GM18508 (cell line): ENCODE measurements at regions not wholly inside any gene's neighbourhood (a gene's known extent, or its start where the extent isn't known, plus 50 kb on each side); places are given as distances from the start of the nearest gene placed in this dataset.

Experiments used
- ATAC-seq: cut with Tn5 transposase; IDR thresholded peaks from one replicate; pipeline ENCODE4 v1.9.1; 2021; ENCODE audit warnings: moderate number of reproducible peaks; ENCODE audit not compliant: insufficient read depth, unreplicated experiment

DNA sequence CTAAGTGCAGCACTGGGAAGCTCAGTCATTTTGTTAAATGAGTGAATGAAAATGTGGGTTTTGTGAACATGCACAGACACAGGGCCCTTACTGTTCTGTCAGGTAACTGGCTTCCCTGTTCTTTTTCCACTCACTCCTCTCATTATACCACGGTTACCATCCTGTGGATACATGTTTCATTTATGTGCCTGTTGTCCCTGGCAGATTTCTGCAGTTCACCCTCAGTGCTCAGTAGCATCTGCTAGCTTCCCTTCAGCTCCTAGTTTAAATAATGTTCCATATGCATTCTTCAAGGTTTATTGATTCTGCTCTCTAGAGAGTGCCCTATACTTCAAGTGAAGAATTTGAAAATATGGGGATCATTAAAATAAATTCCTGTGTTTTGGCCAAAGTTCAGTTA lies 1634.3 kb upstream of the ADGRL3 start:
- ATAC-seq: no peak

GRCh38 chr4:59570860-59571476 lies 1629.2 kb upstream of the ADGRL3 start:
- ATAC-seq: peak; percentile 62

- ATAC-seq: no peak
These were observed 1628.2 kb upstream of the ADGRL3 start for GRCh38 chr4:59571805-59572430.

DNA sequence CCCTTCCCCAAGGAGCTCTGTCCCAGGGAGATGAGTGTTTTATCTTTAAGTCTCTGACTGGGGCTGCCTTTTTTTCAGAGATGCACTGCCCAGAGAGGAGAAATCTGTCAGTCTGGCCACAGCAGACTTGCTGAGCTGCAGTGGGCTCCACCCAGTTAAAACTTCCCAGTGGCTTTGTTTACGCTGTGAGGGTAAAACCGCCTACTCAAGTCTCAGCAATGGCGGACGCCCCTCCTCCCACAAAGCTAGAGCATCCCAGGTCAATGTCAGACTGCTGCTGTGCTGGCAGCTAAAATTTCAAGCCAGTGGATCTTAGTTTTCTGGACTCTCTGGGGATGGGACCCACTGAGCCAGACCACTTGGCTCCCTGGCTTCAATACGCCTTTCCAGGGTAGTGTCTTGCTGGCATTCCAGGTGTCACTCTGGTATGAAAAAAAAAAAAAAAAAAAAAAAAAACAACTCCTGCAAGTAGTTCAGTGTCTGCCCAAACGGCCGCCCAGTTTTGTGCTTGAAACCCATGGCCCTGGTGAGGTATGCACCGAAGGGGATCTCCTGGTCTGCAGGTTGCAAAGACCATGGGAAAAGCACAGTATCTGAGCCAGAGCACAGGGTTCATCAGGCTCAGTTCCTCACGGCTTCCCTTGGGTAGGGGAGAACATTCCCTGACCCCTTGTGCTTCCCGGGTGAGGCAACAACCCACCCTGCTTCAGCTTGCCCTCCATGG lies 1616.1 kb upstream of the ADGRL3 start:
- ATAC-seq: no peak

DNA sequence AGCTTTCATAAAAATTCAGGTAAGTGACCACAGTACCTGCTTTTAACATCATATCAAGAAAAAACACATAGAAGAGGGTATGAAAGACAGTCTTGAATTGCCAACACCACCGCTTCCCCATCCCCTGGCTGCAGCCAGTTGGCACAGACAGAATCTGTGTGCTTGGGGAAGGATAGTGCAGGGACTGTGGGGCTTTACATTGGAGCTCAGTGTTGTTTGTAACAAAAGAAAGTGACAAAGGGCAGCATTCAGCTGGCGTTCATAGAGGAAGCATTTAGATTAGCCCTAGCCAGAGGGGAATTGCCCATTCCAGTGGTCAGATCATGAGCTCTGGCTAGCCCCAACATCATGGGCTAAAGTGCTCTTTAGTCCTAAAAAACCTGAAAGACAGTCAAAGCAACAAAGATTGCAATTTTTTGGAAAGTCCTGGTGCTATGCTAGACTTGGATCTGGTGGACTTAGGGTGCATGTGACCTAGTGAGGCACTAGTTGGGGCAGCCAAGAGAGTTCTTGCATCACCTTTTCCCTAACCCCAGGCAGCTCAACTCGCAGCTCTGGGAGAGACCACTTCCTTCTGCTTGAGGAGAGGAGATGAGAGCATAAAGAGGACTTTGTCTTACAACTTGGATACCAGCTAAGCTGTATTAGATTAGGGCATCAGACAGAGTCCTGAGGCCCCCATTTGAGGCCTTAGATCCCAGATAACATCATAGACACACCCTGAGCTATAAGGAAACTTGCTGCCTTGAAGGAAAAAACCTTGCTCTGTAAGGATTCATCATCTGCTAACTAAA lies 1602.4 kb upstream of the ADGRL3 start:
- no peak for ATAC-seq

- no peak for ATAC-seq
These were observed 1601.9 kb upstream of the ADGRL3 start for GRCh38 chr4:59598330-59598618.

DNA sequence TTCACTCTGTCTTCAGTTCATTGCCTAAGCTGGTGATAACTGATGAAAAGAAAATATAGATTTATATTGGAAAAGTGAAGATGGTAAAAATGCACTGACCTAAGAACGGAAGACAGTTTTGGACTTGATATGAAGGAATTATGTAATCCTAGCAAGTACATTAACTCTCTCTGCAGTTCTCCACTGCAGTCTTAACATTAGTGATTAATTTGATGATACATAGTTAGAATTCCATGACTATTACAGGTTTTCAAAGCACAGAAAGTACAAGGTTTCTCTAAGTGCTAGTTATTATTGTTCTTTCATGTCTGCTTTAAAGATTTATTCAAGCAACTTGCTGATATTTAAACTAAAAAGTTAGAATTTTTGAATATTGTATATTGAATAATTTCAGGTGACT lies 1591.7 kb upstream of the ADGRL3 start:
- ATAC-seq: no peak

- ATAC-seq: no peak
These were observed 1587.9 kb upstream of the ADGRL3 start for GRCh38 chr4:59612235-59612634.

DNA sequence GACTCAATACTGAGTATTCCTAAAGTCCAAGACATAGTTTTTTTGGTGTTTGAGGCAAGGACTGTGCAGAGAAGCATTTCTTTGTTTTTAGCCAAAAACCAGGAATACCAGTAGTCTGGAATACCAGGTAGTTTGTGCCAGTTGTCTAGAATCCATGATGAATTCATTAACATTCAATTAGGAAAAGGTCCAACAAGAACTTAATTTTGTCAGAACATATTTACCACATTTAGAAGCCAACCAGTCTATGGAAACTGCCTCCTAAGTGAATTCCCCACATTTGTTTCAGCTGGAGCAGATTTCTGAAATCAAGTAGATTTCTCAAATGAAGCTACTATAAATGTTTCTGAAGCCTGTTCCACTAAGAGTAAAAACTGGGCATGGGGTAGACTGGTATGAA lies 1584.8 kb upstream of the ADGRL3 start:
- ATAC-seq: no peak

DNA sequence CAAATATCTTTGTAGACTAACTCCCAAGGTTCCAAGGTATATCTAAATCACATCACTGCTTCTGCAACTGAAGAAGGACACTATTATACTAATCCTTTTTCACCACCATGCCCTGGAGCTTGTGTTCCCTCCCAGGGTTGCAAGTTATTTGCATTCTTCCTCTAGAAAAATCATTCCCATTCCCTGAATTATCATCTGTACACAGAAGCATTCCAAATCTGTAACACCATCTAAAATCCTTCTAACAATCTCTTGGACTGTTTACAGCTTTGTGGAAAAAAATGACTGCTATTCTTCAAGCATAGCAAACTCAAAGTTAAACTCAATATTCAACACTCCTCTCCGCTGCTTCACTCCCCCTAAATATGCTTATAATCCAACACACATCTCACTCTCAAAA lies 1570.8 kb upstream of the ADGRL3 start:
- no peak for ATAC-seq

DNA sequence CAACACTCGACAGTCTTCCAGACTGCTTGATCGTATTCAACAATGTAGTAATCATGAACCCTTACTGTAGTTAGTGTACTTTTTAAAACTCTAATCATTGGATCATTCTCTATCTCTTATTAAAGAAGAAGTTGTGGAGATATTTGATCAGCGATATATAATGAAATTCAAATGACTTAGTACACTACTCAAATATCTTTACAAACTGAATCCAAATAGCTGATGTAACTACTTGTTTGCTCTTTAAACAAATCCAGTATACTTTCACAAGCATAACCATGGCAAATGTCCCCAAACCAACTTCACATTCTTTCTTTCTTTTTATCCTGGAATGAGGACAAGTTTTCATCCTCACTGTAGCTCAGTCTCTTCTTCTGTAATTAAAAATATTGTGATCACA lies 1569.9 kb upstream of the ADGRL3 start:
- no peak for ATAC-seq

GRCh38 chr4:59630922-59631321 lies 1569.2 kb upstream of the ADGRL3 start:
- no peak for ATAC-seq

- no peak for ATAC-seq
These were observed 1562.5 kb upstream of the ADGRL3 start for GRCh38 chr4:59637596-59637995.

DNA sequence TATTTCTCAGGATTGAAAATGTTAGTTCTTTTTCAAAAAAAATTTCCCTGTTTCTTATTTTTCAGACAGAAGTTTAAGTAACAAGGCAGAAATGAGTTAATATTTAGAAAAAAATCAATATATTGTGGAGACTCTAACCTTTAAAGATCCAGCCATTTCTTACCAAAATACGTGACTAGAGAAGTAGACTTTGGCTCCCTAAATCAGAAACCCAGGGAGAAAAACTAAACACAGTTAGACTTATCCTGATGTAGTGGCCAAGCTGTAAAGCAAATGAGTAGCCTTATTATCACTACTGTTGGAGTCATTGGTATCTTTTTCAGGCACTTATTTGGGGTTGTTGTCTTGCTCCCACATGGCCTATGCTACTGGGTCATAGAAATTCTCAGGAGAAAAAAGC lies 1556.4 kb upstream of the ADGRL3 start:
- ATAC-seq: no peak

DNA sequence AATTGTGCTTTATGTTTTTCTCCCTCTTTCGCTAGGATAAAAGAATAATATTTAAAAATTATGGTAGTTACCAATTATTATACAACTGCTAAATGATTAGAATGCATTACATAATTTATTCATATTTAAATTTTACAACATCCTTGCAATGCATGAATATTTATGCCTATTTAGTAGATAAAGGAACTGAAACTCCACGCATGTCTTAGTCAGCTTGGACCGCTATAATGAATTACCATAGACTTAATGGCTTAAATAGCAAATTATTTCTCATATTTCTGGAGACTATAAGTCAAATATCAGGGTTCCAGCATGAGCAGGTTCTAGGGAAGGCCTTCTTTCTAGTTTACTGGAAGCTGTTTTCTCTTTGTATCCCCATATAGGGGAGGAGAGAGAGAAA lies 1555.4 kb upstream of the ADGRL3 start:
- ATAC-seq: no peak

DNA sequence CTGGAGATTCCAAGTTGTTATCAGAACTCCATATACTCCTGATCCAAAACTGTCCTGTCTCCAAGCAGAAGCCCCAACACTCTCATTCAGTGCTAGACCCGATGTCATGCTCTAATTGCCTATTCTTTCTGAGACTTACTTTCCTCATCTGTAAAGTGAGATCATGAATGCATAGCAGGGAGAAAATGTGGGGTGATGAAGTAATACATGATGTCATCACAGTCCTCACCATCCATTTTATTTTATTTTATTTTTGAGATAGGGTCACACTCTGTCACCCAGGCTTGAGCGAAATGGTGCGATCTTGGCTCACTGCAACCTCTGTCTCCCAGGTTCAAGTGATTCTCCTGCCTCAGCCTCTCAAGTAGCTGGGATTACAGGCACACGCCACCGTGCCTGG lies 1554.0 kb upstream of the ADGRL3 start:
- ATAC-seq: no peak

DNA sequence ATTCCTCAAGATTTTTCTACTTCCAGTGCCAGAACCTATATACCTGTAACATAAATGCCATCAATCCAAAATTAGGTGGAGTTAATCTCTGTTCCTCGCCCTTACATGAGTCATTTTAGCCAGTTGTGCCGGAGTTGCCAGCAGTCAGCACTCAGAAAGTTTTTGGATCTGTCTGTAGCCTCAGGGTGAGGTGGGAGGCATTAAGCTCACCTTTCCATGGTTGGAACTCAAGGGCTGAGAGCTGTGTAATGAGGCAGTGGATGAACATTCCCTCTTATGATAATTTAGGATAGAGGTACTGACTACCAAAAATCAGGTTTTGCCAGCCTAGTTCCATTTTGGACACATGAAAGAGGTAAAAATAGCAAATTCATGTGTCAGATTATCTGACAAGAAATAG lies 1553.1 kb upstream of the ADGRL3 start:
- ATAC-seq: no peak

- ATAC-seq: no peak
These were observed 1552.6 kb upstream of the ADGRL3 start for GRCh38 chr4:59647500-59647899.

GRCh38 chr4:59650861-59651260 lies 1549.3 kb upstream of the ADGRL3 start:
- no peak for ATAC-seq

DNA sequence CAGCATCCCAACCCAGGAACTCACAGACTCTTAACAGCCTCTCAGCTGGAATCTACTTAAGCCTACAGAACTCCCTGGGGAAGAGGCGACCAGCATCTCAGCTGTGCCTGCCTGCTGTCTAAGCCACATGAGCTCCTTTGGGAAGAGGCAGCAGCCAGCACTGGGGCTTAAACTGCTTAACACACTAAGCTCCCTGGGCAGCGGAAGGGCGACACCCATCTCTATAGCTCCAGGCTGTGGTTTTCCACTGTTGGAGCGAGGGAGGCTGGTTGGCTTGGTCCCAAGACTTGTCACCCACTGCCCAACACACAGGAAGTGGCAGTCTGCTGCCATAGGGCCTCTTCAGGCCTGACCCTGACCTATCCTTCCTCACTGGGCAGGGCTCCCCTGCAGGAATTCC lies 1544.1 kb upstream of the ADGRL3 start:
- no peak for ATAC-seq

DNA sequence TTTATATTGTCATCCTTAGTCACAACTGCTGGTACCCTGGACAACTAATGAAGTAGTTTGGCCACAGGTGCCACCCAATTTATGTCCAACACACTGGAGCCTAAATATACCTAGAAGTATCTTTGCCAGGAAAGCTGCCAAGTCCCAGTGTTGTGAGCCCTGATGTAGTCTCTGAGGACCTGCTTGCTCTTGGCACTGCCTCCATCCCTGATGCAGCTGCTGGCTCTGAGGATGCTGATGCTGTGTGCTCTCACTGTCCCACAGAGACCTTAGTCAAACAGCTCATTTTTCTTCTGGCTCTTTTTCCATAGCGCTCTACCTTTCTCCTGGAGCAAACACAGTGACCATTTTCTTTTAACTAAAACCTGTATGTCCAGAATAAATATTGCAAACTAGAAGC lies 1535.4 kb upstream of the ADGRL3 start:
- no peak for ATAC-seq
